ENCODE measurements at regions not wholly inside any gene's neighbourhood (a gene's known extent, or its start where the extent isn't known, plus 50 kb on each side); places are given as distances from the start of the nearest gene placed in this dataset.
"Not testable (repeated sequence)": the region's sequence is repeated elsewhere in the genome, so short reads cannot be mapped to it uniquely, and the experiment has no call there.

GRCh38 chr6:105681061-105681460 is 278.2 kb upstream of the PREP start:
- DNase-seq (ENCODE audit: extremely low read depth, low read depth), result no peak

GRCh38 chr6:105680131-105680530 is 277.2 kb upstream of the PREP start:
- DNase-seq (ENCODE audit: extremely low read depth, low read depth), result no peak

GRCh38 chr6:105678516-105678915 is 275.6 kb upstream of the PREP start:
- DNase-seq (ENCODE audit: extremely low read depth, low read depth), result no peak

GRCh38 chr6:105677671-105678475 is 275.0 kb upstream of the PREP start:
- no peak for DNase-seq (ENCODE audit: extremely low read depth, low read depth)

- DNase-seq (ENCODE audit: extremely low read depth, low read depth), result no peak
These were observed 274.0 kb upstream of the PREP start for GRCh38 chr6:105676857-105677256.

GRCh38 chr6:105675715-105676397 is 273.0 kb upstream of the PREP start:
- DNase-seq (ENCODE audit: extremely low read depth, low read depth), result no peak

- DNase-seq (ENCODE audit: extremely low read depth, low read depth), result not testable (repeated sequence)
These were observed 270.1 kb upstream of the PREP start for GRCh38 chr6:105672856-105673538.

- DNase-seq (ENCODE audit: extremely low read depth, low read depth), result no peak
These were observed 266.4 kb upstream of the PREP start for GRCh38 chr6:105669232-105669631.

GRCh38 chr6:105667056-105667455 is 264.2 kb upstream of the PREP start:
- DNase-seq (ENCODE audit: extremely low read depth, low read depth), result no peak

GRCh38 chr6:105664931-105665330 is 262.0 kb upstream of the PREP start:
- no peak for DNase-seq (ENCODE audit: extremely low read depth, low read depth)

GRCh38 chr6:105651969-105652368 is 249.1 kb upstream of the PREP start:
- DNase-seq (ENCODE audit: extremely low read depth, low read depth), result no peak

GRCh38 chr6:105650347-105650746 is 247.5 kb upstream of the PREP start:
- DNase-seq (ENCODE audit: extremely low read depth, low read depth), result no peak

GRCh38 chr6:105649192-105649591 is 246.3 kb upstream of the PREP start:
- DNase-seq (ENCODE audit: extremely low read depth, low read depth), result no peak

GRCh38 chr6:105648276-105648675 is 245.4 kb upstream of the PREP start:
- DNase-seq (ENCODE audit: extremely low read depth, low read depth), result no peak

- no peak for DNase-seq (ENCODE audit: extremely low read depth, low read depth)
These were observed 243.5 kb upstream of the PREP start for GRCh38 chr6:105646391-105646867.

- no peak for DNase-seq (ENCODE audit: extremely low read depth, low read depth)
These were observed 243.1 kb upstream of the PREP start for GRCh38 chr6:105645958-105646357.

- DNase-seq (ENCODE audit: extremely low read depth, low read depth), result no peak
These were observed 242.3 kb upstream of the PREP start for GRCh38 chr6:105645156-105645555.

- DNase-seq (ENCODE audit: extremely low read depth, low read depth), result no peak
These were observed 241.8 kb upstream of the PREP start for GRCh38 chr6:105644691-105645090.

GRCh38 chr6:105644073-105644489 is 241.2 kb upstream of the PREP start:
- no peak for DNase-seq (ENCODE audit: extremely low read depth, low read depth)

GRCh38 chr6:105642708-105643107 is 239.8 kb upstream of the PREP start:
- DNase-seq (ENCODE audit: extremely low read depth, low read depth), result no peak

- no peak for DNase-seq (ENCODE audit: extremely low read depth, low read depth)
These were observed 238.6 kb upstream of the PREP start for GRCh38 chr6:105641504-105641903.
